OCI-LY1 (cell line): ENCODE measurements at regions not wholly inside any gene's neighbourhood (a gene's known extent, or its start where the extent isn't known, plus 50 kb on each side); places are given as distances from the start of the nearest gene placed in this dataset.
A peak's percentile ranks its signal among the peaks of the same experiment; 100 is the strongest.

ENCODE experiments used
- H2AFZ ChIP-seq: fragments of 200-600 bp; sonication (generic), shearing (Covaris generic); 2 replicates; pipeline ENCODE4 v1.6.0; 2014; ENCODE audit warnings: antibody characterized with exemption, mild to moderate bottlenecking, low read length
- H3F3A ChIP-seq: fragments of 200-600 bp; sonication (generic), shearing (Covaris generic); 2 replicates; pipeline ENCODE4 v1.6.0; 2014; ENCODE audit warnings: mild to moderate bottlenecking, antibody characterized with exemption, low read length, moderate library complexity; ENCODE audit not compliant: insufficient read depth
- H3K27ac ChIP-seq: fragments of 200-600 bp; sonication (generic); 2 replicates; pipeline ENCODE4 v1.5.1; 2014; ENCODE audit warnings: low read length, mixed run types, mild to moderate bottlenecking, low read depth; ENCODE audit not compliant: poor library complexity, severe bottlenecking
- H3K27me3 ChIP-seq: fragments of 200-600 bp; sonication (generic); 2 replicates; pipeline ENCODE4 v1.6.0; 2014; ENCODE audit warnings: antibody characterized with exemption, mild to moderate bottlenecking, low read length, moderate library complexity; ENCODE audit not compliant: insufficient read depth
- H3K36me3 ChIP-seq: fragments of 200-600 bp; sonication (generic); 2 replicates; pipeline ENCODE4 v1.6.1; 2014; ENCODE audit warnings: mild to moderate bottlenecking, antibody characterized with exemption, low read length, moderate library complexity, mixed read lengths; ENCODE audit not compliant: insufficient read depth
- H3K4me1 ChIP-seq: fragments of 200-600 bp; sonication (generic); 2 replicates; pipeline ENCODE4 v1.5.1; 2014; ENCODE audit warnings: mild to moderate bottlenecking, low read length, moderate library complexity; ENCODE audit not compliant: insufficient read depth, severe bottlenecking
- H3K4me2 ChIP-seq: fragments of 200-600 bp; sonication (generic), shearing (Covaris generic); 2 replicates; pipeline ENCODE4 v1.6.1; 2014; ENCODE audit warnings: low read length
- H3K4me3 ChIP-seq: fragments of 200-600 bp; sonication (generic); 2 replicates; pipeline ENCODE4 v1.5.1; 2014; ENCODE audit warnings: low read length, low read depth, mild to moderate bottlenecking, mixed read lengths; ENCODE audit not compliant: poor library complexity, severe bottlenecking
- H3K79me2 ChIP-seq: fragments of 200-600 bp; shearing (Covaris generic); 2 replicates; pipeline ENCODE4 v1.6.1; 2016; ENCODE audit warnings: mixed run types, low read length, mixed read lengths; ENCODE audit not compliant: insufficient read depth
- H3K9ac ChIP-seq: fragments of 200-600 bp; sonication (generic), shearing (Covaris generic); 2 replicates; pipeline ENCODE4 v1.6.1; 2014; ENCODE audit warnings: mild to moderate bottlenecking, low read length, mixed read lengths
- H3K9me2 ChIP-seq: fragments of 200-600 bp; sonication (generic), shearing (Covaris generic); 2 replicates; pipeline ENCODE4 v1.6.1; 2014; ENCODE audit warnings: low read depth, mild to moderate bottlenecking, low read length, mixed read lengths
- H3K9me3 ChIP-seq: fragments of 200-600 bp; shearing (Covaris generic); 2 replicates; pipeline ENCODE4 v1.6.1; 2014; ENCODE audit warnings: low read length, mixed read lengths
- H4K20me1 ChIP-seq: fragments of 200-600 bp; sonication (generic), shearing (Covaris generic); 2 replicates; pipeline ENCODE4 v1.6.0; 2016; ENCODE audit warnings: mild to moderate bottlenecking, low read length; ENCODE audit not compliant: insufficient read depth
- CTCF ChIP-seq: fragments of 200-600 bp; sonication (generic), shearing (Covaris generic); IDR thresholded peaks from 2 replicates; pipeline ENCODE4 v1.5.1; 2017; ENCODE audit warnings: mild to moderate bottlenecking, antibody characterized with exemption, low read length, moderate library complexity, mixed read lengths
- EZH2 ChIP-seq: fragments of 200-600 bp; sonication (generic), shearing (Covaris generic); IDR thresholded peaks from 2 replicates; pipeline ENCODE4 v1.8.0; 2017; ENCODE audit warnings: borderline replicate concordance, mixed run types, mild to moderate bottlenecking, antibody characterized with exemption, low read length, moderate library complexity, mixed read lengths

- H3K9me2 ChIP-seq: no peaks in the 10 kb centered on the region
- H3K4me2 ChIP-seq: no peak overlapping the region
- no peak overlapping the region for H2AFZ ChIP-seq
- no peaks in the 10 kb centered on the region for H3K79me2 ChIP-seq
- no peak for TF ChIP-seq EZH2
- no peak for TF ChIP-seq CTCF
- no peaks in the 10 kb centered on the region for H3K27me3 ChIP-seq
- no peak overlapping the region for H3K9ac ChIP-seq
- H3K4me1 ChIP-seq: peaks cover 11% of the 10 kb centered on the region
- H3K4me3 ChIP-seq: no peak overlapping the region
- H3F3A ChIP-seq: no peaks in the 10 kb centered on the region
- peaks cover 4% of the 10 kb centered on the region; the same call in 1 of the 2 replicates for H3K9me3 ChIP-seq
- no peaks in the 10 kb centered on the region for H4K20me1 ChIP-seq
- no peak overlapping the region for H3K27ac ChIP-seq
- no peaks in the 10 kb centered on the region for H3K36me3 ChIP-seq
Observed at GRCh38 chr13:65597839-65598818, 1632.0 kb downstream of the PCDH9 start.

- Histone ChIP-seq H3K9ac (no peak overlapping the region), H3K27me3 (no peaks in the 10 kb centered on the region), H3K4me1 (peaks cover 9% of the 10 kb centered on the region), H3K4me2 (no peak overlapping the region), H3K36me3 (no peaks in the 10 kb centered on the region), H3K79me2 (no peaks in the 10 kb centered on the region), H4K20me1 (no peaks in the 10 kb centered on the region), H3F3A (no peaks in the 10 kb centered on the region), H3K9me2 (no peaks in the 10 kb centered on the region), H3K4me3 (no peak overlapping the region), H2AFZ (peak overlapping the region; percentile 80; the same call in 1 of the 2 replicates), H3K27ac (no peak overlapping the region), H3K9me3 (0 out of 2 replicates have a peak, but pooled peaks cover 3% of the 10 kb centered on the region)
- TF ChIP-seq EZH2: no peak
- no peak for TF ChIP-seq CTCF
Observed at GRCh38 chr13:65595916-65596315, 1634.2 kb downstream of the PCDH9 start.

DNA sequence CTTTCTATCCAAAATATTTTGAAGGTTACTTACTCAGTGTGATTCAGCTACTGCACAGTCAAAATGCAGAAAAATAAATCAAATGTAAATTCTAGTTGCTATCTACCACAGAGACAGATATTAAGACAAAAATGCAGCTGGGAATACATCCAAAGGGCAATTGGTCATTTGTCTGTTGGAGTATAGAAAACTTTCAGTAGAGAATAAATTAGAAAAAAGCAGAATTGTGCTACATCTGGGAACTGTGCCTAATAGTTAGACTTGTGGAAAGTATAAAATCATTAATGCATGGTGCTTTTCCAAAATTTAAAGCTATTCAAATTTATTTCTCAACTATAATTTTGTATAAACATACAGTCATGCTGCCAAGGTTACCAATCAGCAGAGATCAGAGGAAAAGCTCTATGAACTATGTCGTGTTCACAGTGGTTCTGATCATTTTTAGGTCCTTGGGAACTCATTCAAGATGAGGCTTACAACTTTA is 1635.8 kb downstream of the PCDH9 start:
- Histone ChIP-seq H3K36me3 (no peaks in the 10 kb centered on the region), H3K4me1 (peaks cover 6% of the 10 kb centered on the region), H3K27me3 (no peaks in the 10 kb centered on the region), H4K20me1 (no peaks in the 10 kb centered on the region), H3K9me3 (no peaks in the 10 kb centered on the region), H3K9ac (no peak overlapping the region), H3K79me2 (no peaks in the 10 kb centered on the region), H3K4me3 (no peak overlapping the region), H3K4me2 (no peak overlapping the region), H3K9me2 (no peaks in the 10 kb centered on the region), H2AFZ (peak overlapping the region; percentile 80), H3F3A (no peaks in the 10 kb centered on the region), H3K27ac (no peak overlapping the region)
- TF ChIP-seq CTCF (no peak), EZH2 (no peak)
